ENCODE measurements at regions not wholly inside any gene's neighbourhood (a gene's known extent, or its start where the extent isn't known, plus 50 kb on each side); places are given as distances from the start of the nearest gene placed in this dataset.

GRCh38 chr17:72434581-72434980, 313.8 kb downstream of the SOX9 start:
- no peaks in the 10 kb centered on the region for H3K27me3 Mint-ChIP-seq (ENCODE audit: low read depth)
- peaks cover 3% of the 10 kb centered on the region for H3K9me3 Mint-ChIP-seq
- TF ChIP-seq ZNF232 (CRISPR knock-in tag; IDR thresholded peaks at IDR 0.05) (no peak), SP1 (CRISPR knock-in tag; conservative IDR thresholded peaks at IDR 0.05) (no peak), ZNF425 (CRISPR knock-in tag; conservative IDR thresholded peaks at IDR 0.05) (no peak)
- H3K27ac Mint-ChIP-seq: no peak overlapping the region
- H3K36me3 Mint-ChIP-seq: peaks cover 2% of the 10 kb centered on the region; the same call in 1 of the 2 replicates
- H3K4me1 Mint-ChIP-seq: peaks cover 7% of the 10 kb centered on the region
- ChIA-PET POLR2A (no interaction called here), CTCF (interaction anchor here (0.6 kb wide), 1 partner anchor 180 kb away, joined by 3 read pairs; no protein-coding TSS in a partner anchor)
- ATAC-seq (no peak), DNase-seq (ENCODE audit: low spot score) (no peak)
- no peak overlapping the region for H3K4me3 Mint-ChIP-seq

GRCh38 chr17:72434991-72435618, 314.3 kb downstream of the SOX9 start:
- CTCF ChIA-PET: no interaction called here
- POLR2A ChIA-PET: no interaction called here
- peaks cover 8% of the 10 kb centered on the region for H3K9me3 Mint-ChIP-seq
- TF ChIP-seq SP1 (CRISPR knock-in tag; conservative IDR thresholded peaks at IDR 0.05) (no peak), HMGA2 (CRISPR knock-in tag; IDR thresholded peaks at IDR 0.05) (no peak)
- DNase-seq (ENCODE audit: low spot score): no peak
- H3K27ac Mint-ChIP-seq: no peak overlapping the region
- no peak overlapping the region for H3K4me3 Mint-ChIP-seq
- peaks cover 6% of the 10 kb centered on the region; the same call in 1 of the 2 replicates for H3K36me3 Mint-ChIP-seq
- no peak for ATAC-seq
- peaks cover 7% of the 10 kb centered on the region for H3K4me1 Mint-ChIP-seq
- no peaks in the 10 kb centered on the region for H3K27me3 Mint-ChIP-seq (ENCODE audit: low read depth)

- no peak for ATAC-seq
- TF ChIP-seq ZNF512 (CRISPR knock-in tag; IDR thresholded peaks at IDR 0.05; ENCODE audit: borderline replicate concordance) (no peak), ZNF532 (CRISPR knock-in tag; IDR thresholded peaks at IDR 0.05; ENCODE audit: borderline replicate concordance) (no peak), ATF2 (CRISPR knock-in tag; IDR thresholded peaks at IDR 0.05; ENCODE audit: borderline replicate concordance, low read depth) (no peak), SOX15 (CRISPR knock-in tag; IDR thresholded peaks at IDR 0.05) (no peak), ZNF219 (CRISPR knock-in tag; IDR thresholded peaks at IDR 0.05; ENCODE audit: borderline replicate concordance) (no peak), NR2C2 (CRISPR knock-in tag; IDR thresholded peaks at IDR 0.05) (no peak)
- ChIA-PET CTCF (no interaction called here), POLR2A (no interaction called here)
- H3K36me3 Mint-ChIP-seq: peaks cover 6% of the 10 kb centered on the region; the same call in 1 of the 2 replicates
- no peak for DNase-seq (ENCODE audit: low spot score)
- no peak overlapping the region for H3K27ac Mint-ChIP-seq
- H3K4me3 Mint-ChIP-seq: no peak overlapping the region
- H3K9me3 Mint-ChIP-seq: peaks cover 8% of the 10 kb centered on the region
- H3K27me3 Mint-ChIP-seq (ENCODE audit: low read depth): no peaks in the 10 kb centered on the region
- H3K4me1 Mint-ChIP-seq: no peaks in the 10 kb centered on the region
Observed at GRCh38 chr17:72438783-72439182, 318.0 kb downstream of the SOX9 start.

All from WTC11 (cell line).